T-helper 17 cell (primary cell): ENCODE measurements at regions not wholly inside any gene's neighbourhood (a gene's known extent, or its start where the extent isn't known, plus 50 kb on each side); places are given as distances from the start of the nearest gene placed in this dataset.
"Not testable (repeated sequence)": the region's sequence is repeated elsewhere in the genome, so short reads cannot be mapped to it uniquely, and the experiment has no call there.

Experiments used
- ATAC-seq: fragments of 150-1000 bp; cut with Tn5 transposase; 2 replicates; pipeline ENCODE4 v1.10.0; 2021; ENCODE audit warnings: mild to moderate bottlenecking, moderate library complexity
- DNase-seq, 3 donors: peaks; one replicate each; pipeline versions ENCODE4 v3.0.0 to v3.0.0-alpha.2; 2020 to 2021
- H3K9me3 ChIP-seq: one replicate; pipeline ENCODE4 v1.7.0; 2013; ENCODE audit warnings: low read length, mild to moderate bottlenecking; ENCODE audit not compliant: control insufficient read depth, poor library complexity, severe bottlenecking
- H3K27ac Mint-ChIP-seq: one replicate; pipeline ENCODE4 v1.8.0; 2022; ENCODE audit warnings: mild to moderate bottlenecking, moderate library complexity, mixed read lengths
- H3K27me3 Mint-ChIP-seq: one replicate; pipeline ENCODE4 v1.8.0; 2022; ENCODE audit warnings: mixed read lengths
- H3K36me3 Mint-ChIP-seq: one replicate; pipeline ENCODE4 v1.8.0; 2022; ENCODE audit warnings: low read depth, mixed read lengths
- H3K4me1 Mint-ChIP-seq: one replicate; pipeline ENCODE4 v1.8.0; 2022; ENCODE audit warnings: mild to moderate bottlenecking, mixed read lengths
- H3K4me3 Mint-ChIP-seq: one replicate; pipeline ENCODE4 v1.8.0; 2022; ENCODE audit warnings: mild to moderate bottlenecking, moderate library complexity, mixed read lengths

DNA sequence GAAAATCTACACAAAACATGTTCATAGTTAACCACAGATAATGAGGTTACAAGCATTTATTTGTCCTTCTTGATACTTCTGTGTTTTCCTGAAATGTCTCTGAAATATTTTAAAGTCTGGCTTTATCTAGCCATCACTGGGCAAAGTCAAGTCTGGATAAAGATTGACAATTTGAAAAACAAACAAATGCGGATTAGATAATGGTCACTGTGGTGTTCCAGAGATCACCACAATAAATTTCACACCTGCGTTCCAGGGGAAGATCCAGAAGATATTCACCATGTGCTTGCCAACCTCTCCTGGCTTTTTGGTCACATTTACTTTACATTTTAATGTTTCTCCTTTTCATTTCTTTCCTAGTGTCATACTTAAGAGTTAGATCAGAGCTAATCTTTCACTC, 109.7 kb upstream of the CCDC28A start:
- H3K27me3 Mint-ChIP-seq = peaks cover 6% of the 10 kb centered on the region
- H3K4me1 Mint-ChIP-seq = no peaks in the 10 kb centered on the region
- no peaks in the 10 kb centered on the region for H3K9me3 ChIP-seq
- H3K27ac Mint-ChIP-seq = no peak overlapping the region
- DNase-seq (no peak), ATAC-seq (no peak)
- H3K4me3 Mint-ChIP-seq = no peak overlapping the region
- H3K36me3 Mint-ChIP-seq = no peaks in the 10 kb centered on the region

- no peak overlapping the region for H3K4me3 Mint-ChIP-seq
- no peaks in the 10 kb centered on the region for H3K9me3 ChIP-seq
- no peak overlapping the region for H3K27ac Mint-ChIP-seq
- H3K4me1 Mint-ChIP-seq = no peaks in the 10 kb centered on the region
- no peaks in the 10 kb centered on the region for H3K36me3 Mint-ChIP-seq
- ATAC-seq (no peak), DNase-seq (no peak)
- H3K27me3 Mint-ChIP-seq = peaks cover 6% of the 10 kb centered on the region
Observed at GRCh38 chr6:138664745-138665144, 108.8 kb upstream of the CCDC28A start.

- H3K9me3 ChIP-seq = no peaks in the 10 kb centered on the region
- ATAC-seq (no peak), DNase-seq (no peak)
- Mint-ChIP-seq H3K27me3 (no peaks in the 10 kb centered on the region), H3K36me3 (no peaks in the 10 kb centered on the region), H3K4me1 (peaks cover 3% of the 10 kb centered on the region), H3K27ac (no peak overlapping the region), H3K4me3 (no peak overlapping the region)
Observed at GRCh38 chr6:138666636-138667035, 106.9 kb upstream of the CCDC28A start.

DNA sequence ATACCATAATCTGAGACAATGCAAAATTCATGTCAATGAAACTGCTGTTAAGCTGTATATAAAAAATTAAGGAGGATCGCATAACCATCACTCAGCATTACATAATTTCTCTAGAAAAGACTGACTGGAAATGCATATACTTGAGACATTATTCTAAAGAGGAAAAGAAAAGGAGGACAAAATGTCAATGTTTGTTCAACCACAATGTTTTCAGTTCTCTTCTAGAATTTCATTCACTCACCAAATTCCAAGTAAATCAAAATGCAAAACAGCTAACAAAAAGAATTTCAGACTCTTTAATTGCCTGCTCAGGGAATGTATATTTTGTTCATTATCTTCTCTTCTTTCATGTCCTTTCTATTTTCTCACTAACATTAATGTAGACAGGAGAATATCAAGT, 106.2 kb upstream of the CCDC28A start:
- H3K9me3 ChIP-seq = no peaks in the 10 kb centered on the region
- DNase-seq (no peak), ATAC-seq (no peak)
- Mint-ChIP-seq H3K4me3 (no peak overlapping the region), H3K27ac (no peak overlapping the region), H3K36me3 (no peaks in the 10 kb centered on the region), H3K4me1 (peaks cover 4% of the 10 kb centered on the region), H3K27me3 (no peaks in the 10 kb centered on the region)

- no peak overlapping the region for H3K4me3 Mint-ChIP-seq
- H3K27me3 Mint-ChIP-seq = no peaks in the 10 kb centered on the region
- no peaks in the 10 kb centered on the region for H3K36me3 Mint-ChIP-seq
- H3K9me3 ChIP-seq = no peaks in the 10 kb centered on the region
- ATAC-seq = no peak
- DNase-seq = no peak
- H3K27ac Mint-ChIP-seq = no peak overlapping the region
- H3K4me1 Mint-ChIP-seq = peaks cover 4% of the 10 kb centered on the region
Observed at GRCh38 chr6:138671351-138671750, 102.2 kb upstream of the CCDC28A start.

- ATAC-seq (no peak), DNase-seq (no peak)
- Mint-ChIP-seq H3K27me3 (no peaks in the 10 kb centered on the region), H3K27ac (no peak overlapping the region), H3K4me1 (peaks cover 4% of the 10 kb centered on the region), H3K4me3 (no peak overlapping the region), H3K36me3 (no peaks in the 10 kb centered on the region)
- no peaks in the 10 kb centered on the region for H3K9me3 ChIP-seq
Observed at GRCh38 chr6:138673346-138674014, 100.1 kb upstream of the CCDC28A start.

GRCh38 chr6:138674444-138674843, 99.1 kb upstream of the CCDC28A start:
- not testable (repeated sequence) for ATAC-seq, H3K27ac Mint-ChIP-seq, H3K4me1 Mint-ChIP-seq

DNA sequence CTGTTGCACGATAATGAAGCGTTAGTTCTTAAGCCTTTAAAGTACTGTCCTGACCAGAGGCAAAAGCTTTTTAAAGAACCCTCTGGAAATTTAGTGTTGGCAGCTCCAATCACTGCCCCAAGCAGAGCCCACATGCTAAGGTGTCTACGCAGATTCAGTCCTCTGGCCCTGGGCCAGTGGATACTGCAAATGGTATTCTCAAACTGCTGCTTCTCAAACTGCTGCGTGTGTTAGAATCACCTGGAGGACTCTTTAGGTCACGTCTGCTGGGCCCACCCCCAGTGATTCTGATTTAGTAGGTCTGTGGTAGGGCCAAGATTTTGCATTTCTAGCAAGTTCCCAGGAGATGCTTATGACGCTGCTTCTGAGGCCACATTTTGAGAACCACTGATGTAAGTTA, 96.0 kb upstream of the CCDC28A start:
- H3K9me3 ChIP-seq = no peaks in the 10 kb centered on the region
- Mint-ChIP-seq H3K4me1 (no peaks in the 10 kb centered on the region), H3K27ac (no peak overlapping the region), H3K36me3 (no peaks in the 10 kb centered on the region), H3K4me3 (no peak overlapping the region), H3K27me3 (peaks cover 10% of the 10 kb centered on the region)
- no peak for ATAC-seq
- no peak for DNase-seq

More at GRCh38 chr6:138674444-138674843, 99.1 kb upstream of the CCDC28A start:
- H3K27me3 Mint-ChIP-seq, DNase-seq, H3K4me3 Mint-ChIP-seq, H3K36me3 Mint-ChIP-seq, H3K9me3 ChIP-seq: not testable (repeated sequence)

DNA sequence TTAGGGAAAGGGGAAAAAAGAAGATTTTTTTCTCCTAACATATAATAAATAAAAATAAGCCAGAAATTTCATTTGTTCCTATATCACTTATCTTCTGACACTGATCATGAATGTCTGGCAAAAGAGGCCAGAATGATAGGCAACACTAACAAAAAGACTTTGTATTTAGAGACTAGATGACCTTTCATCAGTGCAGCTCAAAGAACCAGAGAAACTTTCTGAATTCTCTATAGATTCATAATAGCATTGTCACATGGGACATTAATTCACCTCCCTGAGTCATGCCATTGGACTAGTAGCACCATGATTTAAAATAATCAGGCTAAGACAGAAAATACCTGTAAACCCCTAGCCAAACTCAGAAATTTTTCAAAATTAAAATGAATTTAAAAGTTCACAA, 95.4 kb upstream of the CCDC28A start:
- Mint-ChIP-seq H3K4me1 (no peaks in the 10 kb centered on the region), H3K36me3 (no peaks in the 10 kb centered on the region), H3K4me3 (no peak overlapping the region), H3K27ac (no peak overlapping the region), H3K27me3 (peaks cover 10% of the 10 kb centered on the region)
- H3K9me3 ChIP-seq = no peaks in the 10 kb centered on the region
- ATAC-seq (no peak), DNase-seq (no peak)

DNA sequence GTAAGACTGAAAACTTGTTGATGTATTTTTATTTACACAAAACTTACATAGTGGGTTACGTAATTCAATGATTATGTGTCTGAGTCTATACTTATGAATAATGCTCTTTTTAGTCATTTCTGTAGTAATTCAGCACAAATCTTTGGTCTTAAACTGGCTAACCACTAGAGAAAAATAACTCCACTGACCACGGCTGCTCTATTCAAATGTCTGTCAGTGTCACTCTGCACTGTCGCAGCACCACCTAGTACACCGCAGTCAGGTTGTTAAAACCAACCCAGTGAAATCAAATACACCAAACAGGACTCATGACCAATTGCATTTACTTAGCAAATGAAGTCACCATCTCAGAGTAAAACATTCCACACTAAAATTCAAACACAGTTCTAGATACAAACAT, 93.5 kb upstream of the CCDC28A start:
- no peak for ATAC-seq
- H3K9me3 ChIP-seq = no peaks in the 10 kb centered on the region
- H3K4me1 Mint-ChIP-seq = no peaks in the 10 kb centered on the region
- peaks cover 10% of the 10 kb centered on the region for H3K27me3 Mint-ChIP-seq
- no peak overlapping the region for H3K4me3 Mint-ChIP-seq
- DNase-seq = no peak
- no peaks in the 10 kb centered on the region for H3K36me3 Mint-ChIP-seq
- H3K27ac Mint-ChIP-seq = no peak overlapping the region

- peaks cover 10% of the 10 kb centered on the region for H3K27me3 Mint-ChIP-seq
- no peaks in the 10 kb centered on the region for H3K36me3 Mint-ChIP-seq
- no peak for ATAC-seq
- DNase-seq = no peak
- no peaks in the 10 kb centered on the region for H3K9me3 ChIP-seq
- no peaks in the 10 kb centered on the region for H3K4me1 Mint-ChIP-seq
- H3K27ac Mint-ChIP-seq = no peak overlapping the region
- H3K4me3 Mint-ChIP-seq = no peak overlapping the region
Observed at GRCh38 chr6:138681627-138682026, 91.9 kb upstream of the CCDC28A start.

- ATAC-seq (no peak), DNase-seq (no peak)
- Mint-ChIP-seq H3K4me3 (no peak overlapping the region), H3K27me3 (peaks cover 10% of the 10 kb centered on the region), H3K36me3 (no peaks in the 10 kb centered on the region), H3K27ac (no peak overlapping the region), H3K4me1 (no peaks in the 10 kb centered on the region)
- H3K9me3 ChIP-seq = no peaks in the 10 kb centered on the region
Observed at GRCh38 chr6:138682704-138683527, 90.7 kb upstream of the CCDC28A start.

DNA sequence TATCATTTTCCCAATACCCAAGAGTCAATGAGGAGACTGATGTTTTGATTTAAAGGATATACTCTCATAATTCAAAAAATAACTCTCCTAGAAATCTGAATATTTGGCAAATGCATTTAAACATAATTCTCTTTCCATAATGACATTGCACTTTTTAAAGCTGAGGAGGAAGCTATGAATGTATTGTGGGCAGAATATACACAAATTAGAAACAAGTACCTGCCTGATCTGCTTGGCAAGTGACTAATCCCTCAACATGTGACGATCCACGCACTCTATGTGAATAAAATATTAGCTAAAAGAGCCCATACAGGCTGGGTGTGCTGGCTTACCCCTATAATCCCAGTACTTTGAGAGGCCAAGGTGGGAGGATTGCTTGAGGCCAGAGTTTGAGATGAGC, 88.3 kb upstream of the CCDC28A start:
- no peak for DNase-seq
- Mint-ChIP-seq H3K4me1 (no peaks in the 10 kb centered on the region), H3K36me3 (no peaks in the 10 kb centered on the region), H3K4me3 (no peak overlapping the region), H3K27ac (no peak overlapping the region), H3K27me3 (peaks cover 4% of the 10 kb centered on the region)
- H3K9me3 ChIP-seq = no peaks in the 10 kb centered on the region
- no peak for ATAC-seq

GRCh38 chr6:138685781-138686180, 87.8 kb upstream of the CCDC28A start:
- no peak for DNase-seq
- Mint-ChIP-seq H3K27ac (no peak overlapping the region), H3K4me1 (no peaks in the 10 kb centered on the region), H3K4me3 (no peak overlapping the region), H3K36me3 (no peaks in the 10 kb centered on the region), H3K27me3 (peaks cover under 1% of the 10 kb centered on the region)
- no peaks in the 10 kb centered on the region for H3K9me3 ChIP-seq
- no peak for ATAC-seq
